HG03520 (cell line): ENCODE measurements at regions not wholly inside any gene's neighbourhood (a gene's known extent, or its start where the extent isn't known, plus 50 kb on each side); places are given as distances from the start of the nearest gene placed in this dataset.
"Not testable (repeated sequence)": the region's sequence is repeated elsewhere in the genome, so short reads cannot be mapped to it uniquely, and the experiment has no call there.

Source experiments
- ATAC-seq: cut with Tn5 transposase; IDR thresholded peaks from one replicate; pipeline ENCODE4 v1.9.1; 2021; ENCODE audit warnings: mild to moderate bottlenecking, moderate library complexity; ENCODE audit not compliant: unreplicated experiment

DNA sequence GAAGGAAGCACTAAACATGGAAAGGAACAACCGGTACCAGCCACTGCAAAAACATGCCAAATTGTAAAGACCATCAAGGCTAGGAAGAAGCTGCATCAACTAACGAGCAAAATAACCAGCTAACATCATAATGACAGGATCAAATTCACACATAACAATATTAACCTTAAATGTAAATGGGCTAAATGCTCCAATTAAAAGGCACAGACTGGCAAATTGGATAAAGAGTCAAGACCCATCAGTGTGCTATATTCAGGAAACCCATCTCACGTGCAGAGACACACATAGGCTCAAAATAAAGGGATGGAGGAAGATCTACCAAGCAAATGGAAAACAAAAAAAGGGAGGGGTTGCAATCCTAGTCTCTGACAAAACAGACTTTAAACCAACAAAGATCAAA lies 126.3 kb upstream of the CAV2 start:
- not testable (repeated sequence) for ATAC-seq

DNA sequence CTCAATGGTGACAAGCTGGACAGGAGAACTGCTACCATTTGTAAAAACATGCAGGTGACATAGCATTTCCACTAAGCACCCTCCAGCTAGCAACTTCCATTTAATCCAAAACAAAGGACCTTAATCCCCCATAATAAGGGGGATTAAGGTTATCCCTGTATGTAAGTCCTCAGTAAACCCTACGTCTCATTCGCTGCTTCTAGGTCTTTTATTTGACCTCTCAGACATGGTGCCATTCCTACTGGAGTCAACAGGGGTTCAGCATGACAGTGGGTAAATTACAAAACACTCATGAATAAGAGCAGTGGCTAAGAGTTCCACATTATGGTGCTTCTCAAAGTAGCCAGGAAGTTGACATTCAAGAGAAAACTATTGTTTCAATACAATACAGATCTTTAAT lies 121.8 kb upstream of the CAV2 start:
- no peak for ATAC-seq

- no peak for ATAC-seq
Observed at GRCh38 chr7:116380025-116380424, 119.5 kb upstream of the CAV2 start.

DNA sequence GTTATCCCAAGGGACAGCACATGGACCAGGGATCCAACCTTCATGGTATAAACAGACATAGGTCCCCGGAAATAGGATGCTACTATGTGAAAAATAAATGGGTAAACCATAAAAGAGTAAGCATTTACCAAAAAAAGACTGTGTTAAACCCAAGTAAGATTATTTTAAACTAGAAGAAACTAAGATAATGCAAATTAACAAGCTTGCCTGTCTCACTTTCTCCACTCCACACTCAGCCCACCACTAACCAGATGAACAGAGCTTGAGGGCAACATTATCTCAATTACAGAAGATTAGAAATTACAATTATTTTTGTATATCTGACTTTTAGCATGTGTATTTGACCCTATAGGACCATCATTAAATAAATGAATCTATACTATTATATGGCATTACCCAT lies 117.2 kb upstream of the CAV2 start:
- ATAC-seq = no peak

GRCh38 chr7:116384936-116385635 lies 114.5 kb upstream of the CAV2 start:
- no peak for ATAC-seq

- ATAC-seq = no peak
Observed at GRCh38 chr7:116386674-116387073, 112.9 kb upstream of the CAV2 start.

- ATAC-seq = no peak
Observed at GRCh38 chr7:116390363-116390762, 109.2 kb upstream of the CAV2 start.

DNA sequence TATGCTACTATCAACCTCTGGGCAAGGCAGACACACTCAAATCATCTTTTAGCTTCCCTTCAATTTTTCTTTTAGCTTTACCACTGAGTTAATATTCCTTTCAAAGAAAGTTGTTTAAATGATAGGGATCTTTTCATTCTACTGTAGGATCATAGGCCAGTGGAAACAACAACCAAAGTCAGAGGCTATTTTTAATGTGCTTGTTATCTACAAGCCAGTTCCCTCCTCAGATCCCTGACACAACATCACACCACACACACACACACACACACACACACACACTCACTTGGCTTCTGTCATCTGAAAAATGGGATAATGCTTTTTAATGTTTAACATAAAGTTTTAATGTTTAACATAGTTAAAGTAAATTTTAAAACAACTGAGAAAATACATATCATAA lies 106.7 kb upstream of the CAV2 start:
- ATAC-seq = no peak

DNA sequence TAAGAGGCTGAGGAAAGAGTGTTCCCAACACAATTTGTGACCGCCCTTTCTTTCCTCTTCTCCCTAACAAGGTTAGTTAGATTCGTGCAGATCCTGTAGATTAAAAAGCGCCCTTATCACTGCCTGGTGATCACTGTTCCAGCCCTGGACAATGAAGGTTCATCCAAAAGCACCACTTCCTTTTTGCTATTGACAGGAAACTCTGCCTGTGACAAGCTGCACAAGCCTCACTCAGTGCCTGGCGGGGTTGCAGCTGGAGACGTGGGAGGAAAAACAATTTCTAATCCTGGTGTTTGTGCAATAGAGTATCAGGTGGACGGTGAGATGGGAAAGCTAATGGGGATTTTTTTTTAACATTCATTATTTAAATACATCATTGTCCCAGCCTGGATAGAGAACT lies 105.9 kb upstream of the CAV2 start:
- ATAC-seq = no peak

DNA sequence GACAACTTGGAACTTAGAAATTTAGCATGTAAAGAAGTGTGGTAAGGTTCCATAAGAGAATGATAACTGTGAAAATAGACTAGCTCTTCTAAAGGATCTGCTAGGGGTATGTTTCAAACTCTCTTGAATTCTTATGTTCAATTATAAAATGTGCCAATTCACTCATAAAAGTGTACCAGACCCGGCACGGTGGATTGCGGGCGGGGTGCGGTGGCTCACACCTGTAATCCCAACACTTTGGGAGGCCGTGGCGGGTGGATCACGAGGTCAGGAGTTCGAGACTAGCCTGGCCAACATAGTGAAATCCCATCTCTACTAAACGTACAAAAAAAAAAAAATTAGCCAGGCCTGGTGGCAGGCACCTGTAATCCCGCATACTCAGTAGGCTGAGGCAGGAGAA lies 105.4 kb upstream of the CAV2 start:
- ATAC-seq = no peak

DNA sequence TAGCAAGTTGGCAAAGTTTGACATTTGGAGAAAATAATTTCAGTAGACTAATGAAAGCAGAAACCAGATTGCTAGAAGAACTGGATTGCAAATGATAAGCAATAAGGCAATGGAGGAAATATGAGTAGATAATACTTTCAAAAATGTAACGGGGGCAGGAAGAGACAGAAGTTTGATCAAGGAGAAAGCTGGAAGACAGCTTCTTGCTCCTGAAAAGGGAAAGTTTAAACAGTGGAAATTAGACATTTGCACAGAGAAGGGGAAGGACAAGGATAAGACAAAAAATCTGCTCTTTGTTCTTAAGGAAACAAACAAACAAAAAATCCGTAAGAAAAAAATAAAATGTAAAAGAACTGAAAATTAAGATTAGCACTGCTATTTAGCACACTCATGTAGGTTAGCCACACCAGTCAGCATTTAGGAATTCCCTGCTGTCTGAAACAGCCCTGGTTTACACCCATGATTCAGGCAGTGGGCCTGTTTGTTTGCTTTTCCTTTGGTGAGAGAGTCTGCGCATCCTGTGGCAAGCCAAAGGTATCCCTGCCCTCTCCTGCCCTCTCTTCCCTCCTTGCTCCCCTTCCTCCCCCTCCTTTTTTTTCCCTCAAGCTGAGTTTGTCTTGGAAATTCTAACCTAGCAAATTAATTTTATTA lies 104.3 kb upstream of the CAV2 start:
- ATAC-seq = no peak

GRCh38 chr7:116398672-116399071 lies 100.9 kb upstream of the CAV2 start:
- no peak for ATAC-seq

GRCh38 chr7:116399819-116400218 lies 99.7 kb upstream of the CAV2 start:
- ATAC-seq = no peak

GRCh38 chr7:116400522-116400921 lies 99.0 kb upstream of the CAV2 start:
- no peak for ATAC-seq

DNA sequence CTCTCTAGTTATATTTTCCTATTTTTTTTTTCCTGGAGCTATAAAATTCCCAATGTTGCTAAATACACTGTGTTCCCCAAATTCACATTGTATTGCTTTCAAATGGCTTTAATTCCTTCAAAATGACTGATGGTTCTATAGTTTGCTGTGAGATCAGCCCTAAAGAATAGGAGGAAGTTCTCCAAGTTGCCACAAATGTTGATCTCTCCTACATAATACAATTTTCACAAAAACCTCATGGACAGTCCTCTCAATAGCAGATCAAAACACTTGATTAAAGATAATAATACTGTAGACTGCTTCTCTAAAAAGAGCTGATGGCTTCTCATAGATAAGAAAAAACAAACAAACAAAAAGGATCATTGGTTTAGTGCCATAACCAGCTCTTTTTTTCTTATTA lies 97.8 kb upstream of the CAV2 start:
- ATAC-seq = no peak

- ATAC-seq = no peak
Observed at GRCh38 chr7:116403265-116403664, 96.3 kb upstream of the CAV2 start.

DNA sequence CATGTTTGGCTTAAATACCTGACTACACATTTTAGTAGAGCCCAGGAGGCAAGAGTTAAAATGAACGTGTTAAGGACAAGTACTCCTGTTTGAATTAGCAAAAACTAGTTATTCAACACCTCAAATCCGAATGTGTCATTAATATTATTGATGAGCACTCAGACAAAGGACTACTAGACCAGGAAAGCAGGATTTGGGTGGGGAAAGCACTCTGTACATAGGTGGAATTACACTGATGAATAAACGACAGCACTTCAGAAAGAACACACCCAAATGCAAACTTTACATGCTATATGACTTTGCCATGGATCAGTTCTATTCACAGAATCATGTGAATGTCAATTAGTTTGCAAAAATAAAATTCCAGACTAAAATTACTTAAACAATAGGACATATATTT lies 95.1 kb upstream of the CAV2 start:
- ATAC-seq = no peak

- no peak for ATAC-seq
Observed at GRCh38 chr7:116405810-116406209, 93.7 kb upstream of the CAV2 start.

DNA sequence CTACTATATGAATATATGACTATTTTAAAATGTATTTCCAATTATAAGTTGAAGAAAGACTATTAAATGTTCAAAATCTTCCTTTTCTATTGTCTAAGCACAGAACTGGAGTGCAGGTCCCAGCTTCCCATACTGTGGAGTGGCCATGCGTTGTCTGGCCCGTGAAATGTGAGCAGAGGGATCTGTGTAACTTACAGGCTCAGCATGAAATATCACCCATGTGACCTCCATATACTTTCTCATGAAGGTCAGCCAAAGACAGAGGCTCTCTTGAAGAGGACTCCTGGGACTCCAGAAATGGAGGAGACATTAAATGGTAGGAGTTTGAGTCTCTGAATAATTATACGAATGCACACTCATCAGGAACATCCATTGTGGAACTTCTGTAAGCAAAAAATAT lies 92.4 kb upstream of the CAV2 start:
- no peak for ATAC-seq

DNA sequence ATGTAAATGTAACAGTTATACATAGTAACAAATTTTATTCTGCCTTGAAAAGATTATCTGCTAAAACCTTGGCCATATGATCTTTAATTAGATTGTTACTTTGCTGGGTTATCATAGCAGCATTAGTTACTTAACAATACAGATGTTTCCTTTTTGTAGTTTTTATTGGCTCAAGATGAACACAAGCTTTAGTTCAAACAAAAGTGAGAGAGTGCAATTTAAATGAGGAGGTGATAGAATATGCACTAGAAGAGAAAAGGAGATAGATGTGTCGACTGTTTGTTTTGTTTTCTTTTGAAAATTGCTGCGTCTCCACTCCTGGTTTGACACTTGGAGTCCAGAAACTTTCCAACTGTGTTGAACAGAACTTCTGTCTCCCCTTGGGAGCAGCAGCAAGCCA lies 91.4 kb upstream of the CAV2 start:
- no peak for ATAC-seq

DNA sequence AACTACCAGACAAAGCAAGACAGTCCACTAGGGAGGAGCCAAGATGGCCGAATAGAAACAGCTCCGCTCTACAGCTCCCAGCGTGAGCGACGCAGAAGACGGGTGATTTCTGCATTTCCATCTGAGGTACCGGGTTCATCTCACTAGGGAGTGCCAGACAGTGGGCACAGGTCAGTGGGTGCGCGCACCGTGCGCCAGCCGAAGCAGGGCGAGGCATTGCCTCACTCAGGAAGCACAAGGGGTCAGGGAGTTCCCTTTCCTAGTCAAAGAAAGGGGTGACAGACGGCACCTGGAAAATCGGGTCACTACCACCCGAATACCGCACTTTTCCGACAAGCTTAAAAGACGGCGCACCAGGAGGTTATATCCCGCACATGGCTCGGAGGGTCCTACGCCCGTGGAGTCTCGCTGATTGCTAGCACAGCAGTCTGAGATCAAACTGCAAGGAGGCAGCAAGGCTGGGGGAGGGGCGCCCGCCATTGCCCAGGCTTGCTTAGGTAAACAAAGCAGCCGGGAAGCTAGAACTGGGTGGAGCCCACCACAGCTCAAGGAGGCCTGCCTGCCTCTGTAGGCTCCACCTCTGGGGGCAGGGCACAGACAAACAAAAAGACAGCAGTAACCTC lies 90.6 kb upstream of the CAV2 start:
- not testable (repeated sequence) for ATAC-seq

- not testable (repeated sequence) for ATAC-seq
Observed at GRCh38 chr7:116410694-116411093, 88.8 kb upstream of the CAV2 start.
